Head of caudate nucleus (tissue), 42 donors: ENCODE measurements at regions not wholly inside any gene's neighbourhood (a gene's known extent, or its start where the extent isn't known, plus 50 kb on each side); places are given as distances from the start of the nearest gene placed in this dataset.
A peak's percentile ranks its signal among the peaks of the same experiment; 100 is the strongest.

ENCODE experiments used
- DNase-seq, 42 donors: peaks; one replicate each; pipeline versions ENCODE4 v3.0.0 to v3.0.0-alpha.2; 2020 to 2021; ENCODE audit warnings: mixed read lengths in 7 of 42
- intact Hi-C: fragments of 100-400 bp; cut with DNase I; formaldehyde crosslinking; loops from one replicate; pipeline ENCODE4 v1.15.0; 2022

- intact Hi-C loops = no loop called here
- no peak for DNase-seq
These were observed 135.0 kb upstream of the PKDCC start for GRCh38 chr2:41912776-41913175.

DNA sequence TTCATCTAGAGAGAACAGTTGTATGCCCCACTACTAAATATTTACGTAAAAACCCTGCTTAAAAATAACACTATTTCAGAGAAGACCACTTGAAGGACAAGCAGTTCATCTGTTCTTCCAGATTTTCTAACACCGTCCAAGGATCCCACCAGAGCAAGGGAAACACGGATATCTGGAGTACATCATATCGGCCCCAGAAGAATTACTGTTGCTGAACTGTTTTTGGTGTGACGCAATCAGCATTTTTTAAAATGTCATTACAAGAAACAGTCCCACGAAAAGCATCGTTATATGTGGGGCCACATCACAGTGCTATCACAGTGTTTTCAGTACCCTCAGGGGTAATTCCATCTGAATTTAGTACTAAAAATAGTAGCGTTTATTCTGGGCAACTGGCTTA lies 134.5 kb upstream of the PKDCC start:
- DNase-seq = no peak
- intact Hi-C loops = no loop called here

GRCh38 chr2:41913921-41914609 lies 133.8 kb upstream of the PKDCC start:
- intact Hi-C loops = no loop called here
- no peak for DNase-seq

GRCh38 chr2:41914936-41915335 lies 132.9 kb upstream of the PKDCC start:
- no peak for DNase-seq
- intact Hi-C loops = no loop called here

- no peak for DNase-seq
- intact Hi-C loops = no loop called here
These were observed 131.6 kb upstream of the PKDCC start for GRCh38 chr2:41916177-41916576.

DNA sequence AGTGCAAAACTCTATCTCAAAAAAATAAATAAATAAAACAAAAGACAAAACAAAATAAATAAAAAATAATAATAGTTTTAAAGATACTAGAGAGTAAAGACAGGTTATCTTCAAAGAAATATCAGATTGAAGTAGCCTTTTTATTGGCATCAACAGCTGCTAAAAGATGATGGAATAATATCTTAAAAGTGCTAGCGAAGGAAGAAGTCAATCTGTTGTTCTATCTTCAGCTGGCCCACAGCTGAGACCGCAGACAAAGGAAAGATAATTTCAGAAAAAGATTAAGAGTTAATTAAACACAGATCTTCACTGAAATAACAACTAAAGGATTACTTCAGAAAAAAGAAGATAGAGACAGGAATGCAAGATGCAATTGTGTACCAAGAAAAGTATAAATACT lies 130.2 kb upstream of the PKDCC start:
- intact Hi-C loops = no loop called here
- no peak for DNase-seq

GRCh38 chr2:41919135-41919534 lies 128.7 kb upstream of the PKDCC start:
- intact Hi-C loops = no loop called here
- DNase-seq = no peak

GRCh38 chr2:41920181-41920580 lies 127.6 kb upstream of the PKDCC start:
- intact Hi-C loops = no loop called here
- DNase-seq = no peak

DNA sequence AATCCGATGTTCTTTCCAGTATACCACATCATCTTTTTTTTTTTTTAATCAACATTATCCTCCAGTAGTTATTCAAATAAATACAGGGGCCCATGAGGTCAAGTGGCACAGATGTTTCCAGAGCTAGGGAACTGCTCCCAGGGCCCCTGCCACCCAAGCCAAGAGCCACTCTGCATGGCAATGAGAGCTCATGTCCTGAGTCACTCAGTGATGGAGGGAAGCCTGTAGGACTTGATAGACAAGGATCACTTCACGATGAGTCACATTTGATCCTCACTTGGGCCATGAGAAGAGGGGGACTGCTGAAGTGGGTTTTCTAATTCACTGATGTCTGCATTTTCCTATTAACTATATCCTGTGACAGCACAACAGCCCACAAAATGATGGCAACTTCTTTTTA lies 127.0 kb upstream of the PKDCC start:
- intact Hi-C loops = no loop called here
- no peak for DNase-seq

DNA sequence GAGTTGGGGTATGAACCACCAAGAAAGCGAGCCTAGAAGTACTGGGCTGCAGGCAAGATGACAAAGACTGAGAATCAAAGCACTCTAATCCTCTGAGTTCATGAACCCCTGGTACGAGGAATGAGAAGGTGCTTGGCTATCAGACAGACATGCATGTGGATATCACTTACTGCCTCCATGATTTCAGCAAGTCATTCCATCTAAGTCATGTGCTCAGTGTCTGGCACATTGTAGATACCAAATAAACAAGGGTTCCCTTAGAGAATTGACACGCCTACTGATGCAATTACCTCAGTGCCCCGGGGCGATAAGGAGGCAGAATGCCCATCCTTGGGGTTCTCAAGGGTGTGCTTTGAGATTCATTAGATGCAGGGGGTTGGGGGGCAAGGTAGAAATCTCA lies 125.6 kb upstream of the PKDCC start:
- intact Hi-C loops = no loop called here
- no peak for DNase-seq

DNA sequence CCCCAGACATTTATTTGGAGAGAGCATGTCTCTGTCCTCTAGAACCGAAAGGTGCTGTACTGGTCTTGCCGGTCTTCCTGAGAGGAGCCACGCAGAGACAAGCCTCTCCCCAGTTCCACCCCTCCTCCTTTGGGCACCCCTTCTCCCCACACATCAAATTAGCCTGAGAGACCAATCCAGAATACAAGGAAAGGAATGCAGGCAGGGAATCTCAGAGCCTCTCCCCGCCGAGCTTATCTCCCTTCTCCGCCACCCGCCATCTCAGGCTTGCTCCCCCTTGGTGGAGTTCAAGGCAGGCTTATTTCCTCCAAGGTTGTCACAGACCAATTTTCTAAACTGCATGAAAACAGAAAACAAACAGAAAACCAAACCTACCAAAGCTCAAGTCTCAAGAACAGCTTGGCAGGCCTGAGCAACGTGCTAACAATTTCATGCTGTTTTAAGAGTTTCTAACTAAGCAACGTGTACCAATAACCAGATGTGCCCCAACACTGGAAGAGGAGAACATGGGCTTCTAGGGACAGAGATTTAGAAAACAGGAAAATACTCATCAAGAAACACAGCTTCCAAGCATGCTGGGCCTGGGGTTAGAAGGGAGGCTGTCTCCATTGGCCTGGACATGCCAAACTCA lies 124.5 kb upstream of the PKDCC start:
- intact Hi-C loops = no loop called here
- DNase-seq = no peak

DNA sequence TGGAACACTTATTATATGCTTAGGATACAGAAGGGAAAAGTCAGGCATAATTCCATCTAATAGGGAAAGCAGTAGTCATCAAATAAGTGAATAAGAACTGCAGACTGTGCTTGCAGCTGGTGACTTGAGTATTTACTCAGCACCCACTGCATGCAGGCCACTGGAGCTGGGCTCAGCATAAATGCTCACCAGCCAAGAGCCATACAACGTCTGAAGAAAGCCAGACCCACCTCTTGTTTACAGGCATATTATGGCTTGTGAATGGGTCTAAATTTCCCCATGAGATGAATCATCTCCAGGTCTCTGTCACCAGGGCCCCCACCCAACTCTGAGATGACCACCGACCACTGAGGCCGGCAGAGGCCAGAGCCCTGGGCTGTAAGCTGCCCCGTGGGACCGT lies 123.8 kb upstream of the PKDCC start:
- DNase-seq = no peak
- intact Hi-C loops = no loop called here

GRCh38 chr2:41924709-41925408 lies 123.0 kb upstream of the PKDCC start:
- intact Hi-C loops = no loop called here
- DNase-seq = no peak

DNA sequence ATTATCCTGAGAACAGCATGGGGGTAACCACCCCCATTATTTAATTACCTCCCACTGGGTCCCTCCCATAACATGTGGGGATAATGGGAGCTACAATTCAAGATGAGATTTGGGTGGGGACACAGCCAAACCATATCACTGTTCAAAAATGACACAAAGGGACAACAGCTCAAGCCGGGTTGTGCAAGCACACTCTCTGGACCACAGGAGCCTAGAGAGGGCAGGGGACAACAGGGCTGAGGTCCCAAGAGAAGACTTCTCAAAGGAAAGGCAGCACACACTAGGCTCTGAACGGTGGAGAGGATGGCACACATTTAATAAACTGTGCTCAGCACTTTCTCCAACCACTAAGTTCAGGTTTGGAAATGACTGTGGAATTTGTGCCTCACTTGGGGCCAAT lies 122.1 kb upstream of the PKDCC start:
- intact Hi-C loops = no loop called here

GRCh38 chr2:41926614-41927580 lies 120.9 kb upstream of the PKDCC start:
- no peak for DNase-seq
- intact Hi-C loops = no loop called here

More for the DNA sequence above, 122.1 kb upstream of the PKDCC start:
- no peak for DNase-seq

DNA sequence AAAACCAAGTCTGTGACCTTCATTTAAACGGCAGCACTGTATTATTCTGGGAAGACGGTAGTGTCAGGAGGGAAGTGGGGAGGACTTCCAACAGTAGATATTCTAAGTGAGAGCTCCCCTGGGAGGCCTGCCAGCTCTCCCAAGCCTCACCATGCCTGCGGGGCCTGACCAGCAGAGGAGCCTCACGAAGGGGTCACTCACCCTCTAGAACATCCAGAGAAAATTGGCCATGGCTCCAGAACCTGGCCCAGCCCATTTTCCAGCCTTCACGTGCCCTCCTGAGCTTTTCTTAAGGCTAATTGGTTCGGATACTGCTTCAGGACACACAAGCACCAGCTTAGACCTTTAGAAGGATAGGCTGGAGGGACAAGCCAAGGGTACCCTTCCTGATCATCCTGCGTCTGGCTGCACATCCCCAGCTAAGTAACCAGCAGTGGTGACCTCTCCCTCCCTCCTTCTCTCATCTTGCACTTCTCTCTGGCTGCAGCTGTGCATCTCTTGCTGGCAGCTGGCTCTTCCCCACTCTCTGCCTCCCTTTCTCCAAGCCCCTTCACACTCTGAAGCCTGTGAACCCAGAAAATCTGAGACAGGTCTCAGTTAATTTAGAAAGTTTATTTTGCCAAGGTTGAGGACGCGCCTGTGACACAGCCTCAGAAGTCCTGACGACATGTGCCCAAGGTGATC lies 120.1 kb upstream of the PKDCC start:
- no peak for DNase-seq
- intact Hi-C loops = no loop called here

DNA sequence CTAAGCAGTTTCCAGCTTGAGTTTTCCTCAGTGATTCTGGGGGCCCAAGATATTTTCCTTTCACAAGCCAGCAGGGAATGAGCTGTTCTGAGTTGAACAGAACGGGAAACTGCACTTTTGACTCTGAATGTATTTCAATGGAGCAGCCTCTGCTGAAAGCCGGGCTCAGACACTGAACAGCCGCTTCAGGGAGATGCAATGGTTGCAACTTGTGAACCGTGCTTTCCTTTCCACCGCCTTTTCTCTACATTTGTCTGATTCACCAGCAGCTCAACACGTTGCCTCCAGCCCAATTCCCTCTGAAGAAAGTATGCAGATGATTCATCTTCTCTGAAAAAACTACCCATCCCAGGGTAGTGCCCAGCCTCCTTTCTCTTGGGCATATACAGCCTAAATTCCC lies 119.3 kb upstream of the PKDCC start:
- intact Hi-C loops = no loop called here
- peak in 4 of 42 donors; percentile 11 to 21 (median 15) for DNase-seq

DNA sequence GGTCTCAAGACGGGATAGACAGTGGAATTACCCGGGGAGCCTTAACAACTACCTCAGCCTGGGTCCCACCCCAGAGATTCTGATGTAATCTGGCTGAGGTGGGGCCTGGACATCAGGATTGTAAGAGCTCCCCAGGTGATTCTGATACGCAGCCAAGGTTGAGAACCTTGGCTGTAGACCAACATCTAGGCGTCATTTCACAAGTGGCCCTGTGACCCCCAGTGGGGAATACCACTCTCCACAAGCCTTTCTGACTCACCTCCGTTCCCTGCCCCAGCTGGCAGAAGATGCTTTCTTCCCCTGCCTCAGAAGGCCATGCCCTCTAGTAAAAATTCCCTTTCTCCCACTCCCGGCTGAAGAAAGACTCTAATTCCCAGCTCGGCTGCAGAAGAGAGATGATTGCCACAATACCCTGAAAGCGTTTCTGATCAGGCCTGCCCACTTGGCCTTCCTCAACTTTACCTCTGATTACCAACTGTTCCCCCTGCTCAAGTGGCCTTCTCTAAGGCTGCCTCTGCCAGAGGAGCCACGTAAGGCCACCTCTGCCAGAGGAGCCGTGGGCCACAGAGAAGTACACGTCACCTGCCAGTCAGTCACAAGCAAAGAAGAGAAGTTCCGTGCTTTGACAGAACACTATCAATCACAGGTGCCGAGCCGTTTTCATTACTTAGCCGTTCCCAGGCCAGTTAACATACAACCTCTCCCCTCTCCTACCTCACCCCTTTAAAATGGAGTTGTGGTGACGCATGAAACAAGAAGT lies 116.8 kb upstream of the PKDCC start:
- intact Hi-C loops = no loop called here
- no peak for DNase-seq
